ENCODE measurements at regions not wholly inside any gene's neighbourhood (a gene's known extent, or its start where the extent isn't known, plus 50 kb on each side); places are given as distances from the start of the nearest gene placed in this dataset.

DNA sequence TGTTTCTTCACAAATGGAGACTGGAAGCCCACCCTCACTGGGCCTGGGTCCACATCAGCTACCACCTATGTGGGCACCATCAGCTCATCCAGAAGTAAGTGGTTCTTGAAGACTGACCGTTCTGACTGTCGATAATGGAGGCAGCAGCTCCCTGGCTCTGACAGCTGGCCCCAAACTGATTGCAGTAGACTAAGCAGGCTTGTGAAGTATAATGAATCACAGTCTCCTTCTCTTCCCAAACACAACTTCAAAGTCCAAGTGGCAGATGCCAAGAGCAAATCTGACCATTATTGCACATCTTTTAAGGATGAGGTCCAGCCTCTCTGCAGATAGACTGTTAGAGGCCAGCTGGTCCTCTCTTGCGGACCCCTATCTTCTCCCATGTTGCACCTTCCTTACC, 574.4 kb upstream of the KLF12 start:
- no peak for TF ChIP-seq EZH2phosphoT487 (conservative IDR thresholded peaks at IDR 0.05; ENCODE audit: low read length)
- TF ChIP-seq, protein P1, sequence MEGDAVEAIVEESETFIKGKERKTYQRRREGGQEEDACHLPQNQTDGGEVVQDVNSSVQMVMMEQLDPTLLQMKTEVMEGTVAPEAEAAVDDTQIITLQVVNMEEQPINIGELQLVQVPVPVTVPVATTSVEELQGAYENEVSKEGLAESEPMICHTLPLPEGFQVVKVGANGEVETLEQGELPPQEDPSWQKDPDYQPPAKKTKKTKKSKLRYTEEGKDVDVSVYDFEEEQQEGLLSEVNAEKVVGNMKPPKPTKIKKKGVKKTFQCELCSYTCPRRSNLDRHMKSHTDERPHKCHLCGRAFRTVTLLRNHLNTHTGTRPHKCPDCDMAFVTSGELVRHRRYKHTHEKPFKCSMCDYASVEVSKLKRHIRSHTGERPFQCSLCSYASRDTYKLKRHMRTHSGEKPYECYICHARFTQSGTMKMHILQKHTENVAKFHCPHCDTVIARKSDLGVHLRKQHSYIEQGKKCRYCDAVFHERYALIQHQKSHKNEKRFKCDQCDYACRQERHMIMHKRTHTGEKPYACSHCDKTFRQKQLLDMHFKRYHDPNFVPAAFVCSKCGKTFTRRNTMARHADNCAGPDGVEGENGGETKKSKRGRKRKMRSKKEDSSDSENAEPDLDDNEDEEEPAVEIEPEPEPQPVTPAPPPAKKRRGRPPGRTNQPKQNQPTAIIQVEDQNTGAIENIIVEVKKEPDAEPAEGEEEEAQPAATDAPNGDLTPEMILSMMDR (IDR thresholded peaks at IDR 0.05; ENCODE audit: insufficient read depth, low read length, poor library complexity, severe bottlenecking) = no peak

Data from SU-DHL-6 (cell line).